Neural progenitor cell (in vitro differentiated cells): ENCODE measurements at regions not wholly inside any gene's neighbourhood (a gene's known extent, or its start where the extent isn't known, plus 50 kb on each side); places are given as distances from the start of the nearest gene placed in this dataset.

Source experiments
- EZH2 ChIP-seq: fragments of 200-600 bp; sonication (generic); IDR thresholded peaks from 2 replicates; pipeline ENCODE4 v1.6.1; 2017; ENCODE audit warnings: antibody characterized with exemption, mild to moderate bottlenecking, moderate library complexity
- TF ChIP-seq, protein P1 (sequence below): fragments of 200-600 bp; sonication (generic); IDR thresholded peaks from 2 replicates; pipeline ENCODE4 v1.5.1; 2017; ENCODE audit warnings: antibody characterized with exemption, mild to moderate bottlenecking

DNA sequence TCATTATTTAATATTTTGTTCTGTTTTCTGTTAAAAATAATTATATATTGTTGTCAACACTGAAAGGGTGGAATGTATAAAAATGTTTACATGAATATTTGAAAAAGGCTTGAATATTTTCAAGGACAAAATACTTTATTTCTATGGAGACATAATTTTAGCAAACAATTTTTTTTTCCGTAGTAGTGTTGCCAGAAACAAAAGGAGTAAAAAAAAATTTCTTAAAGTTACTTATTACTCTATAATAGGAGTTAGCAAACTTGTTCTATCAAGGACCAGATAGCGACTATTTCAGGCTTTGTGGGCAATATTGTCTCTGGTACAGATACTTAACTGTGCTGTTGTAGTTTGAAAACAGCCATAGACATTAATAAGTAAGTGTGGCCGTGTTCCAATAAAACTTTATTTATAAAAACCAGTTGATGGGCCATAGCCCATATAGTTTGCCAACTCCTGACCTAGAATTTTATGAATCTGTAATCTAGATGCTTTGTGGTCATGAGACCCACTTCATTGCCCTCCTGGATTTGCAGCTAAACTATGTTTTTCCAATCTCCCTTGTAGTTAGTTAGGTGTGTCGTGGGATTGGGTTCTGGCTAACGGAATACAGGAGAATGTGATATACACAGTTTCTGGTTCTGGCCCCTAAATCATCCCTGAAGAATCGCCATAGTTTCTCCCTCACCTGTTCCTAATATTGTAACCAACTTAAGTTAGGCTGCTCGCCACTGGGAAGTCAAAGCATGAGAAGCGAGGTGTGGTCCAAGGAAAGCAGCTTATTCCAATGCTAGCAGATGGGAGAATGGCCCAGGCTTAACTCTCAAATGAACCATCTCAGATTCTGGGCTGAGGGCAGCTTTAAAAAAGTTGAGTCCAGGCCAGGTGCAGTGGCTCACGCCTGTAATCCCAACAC lies 153.6 kb downstream of the ABCA8 start:
- TF ChIP-seq, protein P1, sequence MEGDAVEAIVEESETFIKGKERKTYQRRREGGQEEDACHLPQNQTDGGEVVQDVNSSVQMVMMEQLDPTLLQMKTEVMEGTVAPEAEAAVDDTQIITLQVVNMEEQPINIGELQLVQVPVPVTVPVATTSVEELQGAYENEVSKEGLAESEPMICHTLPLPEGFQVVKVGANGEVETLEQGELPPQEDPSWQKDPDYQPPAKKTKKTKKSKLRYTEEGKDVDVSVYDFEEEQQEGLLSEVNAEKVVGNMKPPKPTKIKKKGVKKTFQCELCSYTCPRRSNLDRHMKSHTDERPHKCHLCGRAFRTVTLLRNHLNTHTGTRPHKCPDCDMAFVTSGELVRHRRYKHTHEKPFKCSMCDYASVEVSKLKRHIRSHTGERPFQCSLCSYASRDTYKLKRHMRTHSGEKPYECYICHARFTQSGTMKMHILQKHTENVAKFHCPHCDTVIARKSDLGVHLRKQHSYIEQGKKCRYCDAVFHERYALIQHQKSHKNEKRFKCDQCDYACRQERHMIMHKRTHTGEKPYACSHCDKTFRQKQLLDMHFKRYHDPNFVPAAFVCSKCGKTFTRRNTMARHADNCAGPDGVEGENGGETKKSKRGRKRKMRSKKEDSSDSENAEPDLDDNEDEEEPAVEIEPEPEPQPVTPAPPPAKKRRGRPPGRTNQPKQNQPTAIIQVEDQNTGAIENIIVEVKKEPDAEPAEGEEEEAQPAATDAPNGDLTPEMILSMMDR, result no peak
- no peak for TF ChIP-seq EZH2
